ENCODE measurements at regions not wholly inside any gene's neighbourhood (a gene's known extent, or its start where the extent isn't known, plus 50 kb on each side); places are given as distances from the start of the nearest gene placed in this dataset.

DNA sequence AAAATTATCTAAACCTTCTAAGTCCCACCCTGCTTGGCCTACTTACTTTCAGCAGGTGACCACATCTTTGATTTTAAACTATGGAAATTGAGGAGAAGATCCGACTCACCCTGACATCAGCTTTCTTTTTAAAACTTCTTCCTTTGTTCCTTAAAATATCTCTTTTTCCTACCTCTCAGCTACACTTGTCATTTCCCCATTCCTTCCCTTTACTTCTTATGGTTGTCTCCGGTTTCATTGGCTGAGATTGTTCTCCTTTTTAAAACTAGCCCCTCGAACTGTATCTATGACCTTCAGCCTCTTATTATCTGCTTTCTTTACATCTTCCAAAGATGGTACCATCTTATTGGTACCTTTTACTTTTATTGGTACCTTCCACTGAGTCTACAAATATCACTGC lies 87.8 kb upstream of the NRIP1 start:
- intact Hi-C loops (cut with DNase I), result no loop called here
- Histone ChIP-seq H3K36me3 (no peaks in the 10 kb centered on the region), H3K27me3 (no peaks in the 10 kb centered on the region), H3K4me1 (no peaks in the 10 kb centered on the region), H3K27ac (no peak overlapping the region), H3K4me3 (no peak overlapping the region), H3K9me3 (no peaks in the 10 kb centered on the region)
- TF ChIP-seq EP300 (IDR thresholded peaks at IDR 0.05), result no peak
- WGBS, 2 donors, result 73 to 86% methylated on average over 3 of the region's 3 CpGs
- no peak for DNase-seq

DNA sequence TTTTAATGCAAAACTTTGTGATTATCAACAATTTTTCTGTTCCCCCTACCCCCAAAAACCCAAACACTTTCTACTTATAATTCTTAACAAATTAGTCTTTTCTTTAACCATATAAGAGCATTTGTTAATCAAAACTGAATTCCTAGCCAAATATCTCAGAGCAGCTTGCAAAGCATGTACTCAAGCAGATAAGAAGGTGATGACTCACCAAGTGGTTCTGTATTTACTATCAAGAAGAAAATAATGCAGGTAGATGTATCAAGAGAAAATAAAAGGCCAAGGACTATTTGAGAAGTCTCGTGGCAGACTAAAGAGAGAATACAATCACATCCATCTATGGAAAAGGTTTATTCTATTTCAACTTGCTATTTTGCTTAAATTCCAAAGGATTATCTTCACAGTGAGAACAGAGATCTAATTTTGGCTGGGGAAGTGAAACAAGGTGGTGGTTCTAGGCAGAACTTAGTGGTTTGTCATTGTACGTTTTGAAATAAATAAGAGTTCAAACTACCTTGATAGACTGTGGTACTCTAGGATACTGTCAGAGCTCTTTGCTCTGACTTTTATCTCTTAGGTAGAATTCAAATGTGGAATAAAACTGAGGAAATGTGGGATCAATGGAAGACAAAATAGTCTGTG lies 94.7 kb upstream of the NRIP1 start:
- DNase-seq, result no peak
- H3K4me1 ChIP-seq, result no peaks in the 10 kb centered on the region
- no peak overlapping the region for H3K4me3 ChIP-seq
- intact Hi-C loops (cut with DNase I), result no loop called here
- H3K36me3 ChIP-seq, result no peaks in the 10 kb centered on the region
- WGBS, 2 donors, result 66 to 76% methylated on average over 2 of the region's 2 CpGs
- no peaks in the 10 kb centered on the region for H3K27me3 ChIP-seq
- TF ChIP-seq EP300 (IDR thresholded peaks at IDR 0.05), result no peak
- TF ChIP-seq POLR2A (IDR thresholded peaks at IDR 0.05), result no peak
- no peak for TF ChIP-seq CTCF (IDR thresholded peaks at IDR 0.05)
- no peak for TF ChIP-seq POLR2AphosphoS5 (IDR thresholded peaks at IDR 0.05)
- no peaks in the 10 kb centered on the region for H3K9me3 ChIP-seq
- H3K27ac ChIP-seq, result no peak overlapping the region

DNA sequence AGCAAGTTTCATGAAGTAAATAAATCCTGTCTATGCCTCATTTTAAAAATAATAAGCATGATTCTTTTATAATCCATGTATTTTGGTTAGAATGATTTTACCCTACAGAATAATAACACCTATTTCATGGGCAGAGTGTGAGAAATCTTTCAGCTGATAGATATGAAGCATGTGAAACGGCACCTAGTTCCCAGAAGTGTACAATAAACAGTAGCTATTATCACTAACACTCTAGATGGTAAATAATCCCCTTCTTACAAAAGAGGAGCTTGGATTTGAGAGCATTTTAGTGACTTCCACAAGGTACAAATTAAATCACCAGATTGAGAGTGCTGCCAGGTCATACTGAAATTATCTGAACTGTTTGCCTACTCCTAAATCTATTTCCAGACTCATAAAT lies 95.3 kb upstream of the NRIP1 start:
- Histone ChIP-seq H3K27ac (no peak overlapping the region), H3K36me3 (no peaks in the 10 kb centered on the region), H3K27me3 (no peaks in the 10 kb centered on the region), H3K4me3 (no peak overlapping the region), H3K9me3 (no peaks in the 10 kb centered on the region), H3K4me1 (no peaks in the 10 kb centered on the region)
- no peak for DNase-seq
- intact Hi-C loops (cut with DNase I), result no loop called here
- TF ChIP-seq EP300 (IDR thresholded peaks at IDR 0.05) (no peak), CTCF (IDR thresholded peaks at IDR 0.05) (no peak), POLR2A (IDR thresholded peaks at IDR 0.05) (no peak), POLR2AphosphoS5 (IDR thresholded peaks at IDR 0.05) (no peak)
- WGBS, 2 donors, result 39 to 66% methylated on average over 1 of the region's 1 CpG

GRCh38 chr21:15162921-15163320 lies 98.1 kb upstream of the NRIP1 start:
- intact Hi-C loops (cut with DNase I), result no loop called here
- no peak for DNase-seq
- Histone ChIP-seq H3K4me1 (no peaks in the 10 kb centered on the region), H3K36me3 (no peaks in the 10 kb centered on the region), H3K4me3 (no peak overlapping the region), H3K27ac (no peak overlapping the region), H3K9me3 (no peaks in the 10 kb centered on the region), H3K27me3 (no peaks in the 10 kb centered on the region)
- WGBS, 2 donors, result 95 to 97% methylated on average over 2 of the region's 2 CpGs
- TF ChIP-seq POLR2AphosphoS5 (IDR thresholded peaks at IDR 0.05) (no peak), EP300 (IDR thresholded peaks at IDR 0.05) (no peak), CTCF (IDR thresholded peaks at IDR 0.05) (no peak), POLR2A (IDR thresholded peaks at IDR 0.05) (no peak)

DNA sequence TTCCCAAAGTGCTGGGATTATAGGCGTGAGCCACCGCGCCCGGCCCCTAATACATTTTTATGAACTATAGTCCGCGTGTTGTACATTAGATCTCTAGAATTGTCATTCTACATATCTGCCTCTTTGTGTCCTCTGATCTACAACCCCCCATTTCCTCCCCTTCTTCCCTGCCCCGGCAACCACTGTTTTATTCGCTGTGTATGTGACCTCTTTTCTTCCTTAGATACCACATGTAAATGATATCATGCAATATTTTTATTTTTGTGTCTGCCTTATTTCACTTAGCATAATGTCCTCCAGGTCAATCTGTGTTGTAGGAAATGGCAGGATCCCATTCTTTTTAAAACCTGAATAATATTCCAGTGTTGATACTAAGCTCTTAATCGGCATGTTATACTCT lies 99.5 kb upstream of the NRIP1 start:
- Histone ChIP-seq H3K9me3 (no peaks in the 10 kb centered on the region), H3K4me1 (no peaks in the 10 kb centered on the region), H3K27ac (no peak overlapping the region), H3K36me3 (no peaks in the 10 kb centered on the region), H3K4me3 (no peak overlapping the region), H3K27me3 (no peaks in the 10 kb centered on the region)
- intact Hi-C loops (cut with DNase I), result no loop called here
- TF ChIP-seq POLR2AphosphoS5 (IDR thresholded peaks at IDR 0.05), result no peak
- TF ChIP-seq EP300 (IDR thresholded peaks at IDR 0.05), result no peak
- TF ChIP-seq POLR2A (IDR thresholded peaks at IDR 0.05), result no peak
- TF ChIP-seq CTCF (IDR thresholded peaks at IDR 0.05), result no peak
- 89 to 96% methylated on average over 9 of the region's 9 CpGs for WGBS, 2 donors
- no peak for DNase-seq
